HUES64 (cell line): ENCODE measurements at regions not wholly inside any gene's neighbourhood (a gene's known extent, or its start where the extent isn't known, plus 50 kb on each side); places are given as distances from the start of the nearest gene placed in this dataset.

Source experiments
- H3K27ac ChIP-seq: 2 replicates; pipeline ENCODE4 v1.7.0; 2013; ENCODE audit warnings: low read depth, low read length, inconsistent platforms
- H3K27me3 ChIP-seq: 2 replicates; pipeline ENCODE4 v1.6.1; 2013; ENCODE audit warnings: mild to moderate bottlenecking, low read length; ENCODE audit not compliant: insufficient read depth
- H3K36me3 ChIP-seq: 2 replicates; pipeline ENCODE4 v1.6.1; 2013; ENCODE audit warnings: mild to moderate bottlenecking, low read length; ENCODE audit not compliant: insufficient read depth
- H3K4me1 ChIP-seq: 2 replicates; pipeline ENCODE4 v1.6.1; 2013; ENCODE audit warnings: mild to moderate bottlenecking, low read length, moderate library complexity; ENCODE audit not compliant: insufficient read depth
- H3K4me3 ChIP-seq: 2 replicates; pipeline ENCODE4 v1.5.1; 2013; ENCODE audit warnings: mild to moderate bottlenecking, low read length, moderate library complexity
- H3K9ac ChIP-seq: 2 replicates; pipeline ENCODE4 v1.6.1; 2013; ENCODE audit warnings: mild to moderate bottlenecking, low read depth, low read length
- H3K9me3 ChIP-seq: 2 replicates; pipeline ENCODE4 v1.6.1; 2013; ENCODE audit warnings: low read depth, low read length; ENCODE audit not compliant: insufficient read depth
- WGBS: fragments of 150-250, 120-280 bp; methylation state at CpG from one replicate; pipeline ENCODE4 v1.1.7; 2013; ENCODE audit warnings: missing lambda C conversion rate; 5-methylcytosine and 5-hydroxymethylcytosine counted together

- WGBS = 46% methylated on average over 14 of the region's 14 CpGs
- H3K9ac ChIP-seq = no peak overlapping the region
- no peak overlapping the region for H3K27ac ChIP-seq
Observed at GRCh38 chr7:47088329-47089067, 493.4 kb downstream of the TNS3 start.

DNA sequence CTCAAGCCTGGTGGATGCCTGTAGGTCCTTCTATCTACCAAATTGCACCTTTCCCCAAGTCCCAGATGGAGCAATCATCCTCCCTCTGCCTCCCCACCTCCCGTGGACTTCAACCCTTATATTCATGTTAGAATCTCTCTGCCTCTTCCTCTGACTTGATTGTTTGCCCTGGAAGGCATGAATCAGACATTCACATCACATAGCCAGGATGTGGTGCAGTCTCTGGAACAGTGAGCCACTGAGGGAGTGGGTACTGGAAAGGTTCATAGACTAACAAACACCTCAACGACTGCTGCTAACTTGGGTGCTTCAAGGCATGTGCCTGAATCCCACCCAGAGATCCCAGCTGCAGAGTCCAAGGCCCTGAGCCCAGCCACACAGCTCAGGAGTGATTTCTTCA, 494.0 kb downstream of the TNS3 start:
- Histone ChIP-seq H3K27ac (no peak overlapping the region), H3K36me3 (no peaks in the 10 kb centered on the region), H3K9me3 (no peaks in the 10 kb centered on the region), H3K4me1 (no peaks in the 10 kb centered on the region), H3K9ac (no peak overlapping the region), H3K4me3 (no peak overlapping the region), H3K27me3 (peaks cover 7% of the 10 kb centered on the region; the same call in 1 of the 2 replicates)
- 92% methylated on average over 2 of the region's 2 CpGs for WGBS

More at GRCh38 chr7:47088329-47089067, 493.4 kb downstream of the TNS3 start:
- Histone ChIP-seq H3K4me1 (no peaks in the 10 kb centered on the region), H3K36me3 (no peaks in the 10 kb centered on the region), H3K27me3 (peaks cover 7% of the 10 kb centered on the region; the same call in 1 of the 2 replicates), H3K9me3 (no peaks in the 10 kb centered on the region), H3K4me3 (no peak overlapping the region)

DNA sequence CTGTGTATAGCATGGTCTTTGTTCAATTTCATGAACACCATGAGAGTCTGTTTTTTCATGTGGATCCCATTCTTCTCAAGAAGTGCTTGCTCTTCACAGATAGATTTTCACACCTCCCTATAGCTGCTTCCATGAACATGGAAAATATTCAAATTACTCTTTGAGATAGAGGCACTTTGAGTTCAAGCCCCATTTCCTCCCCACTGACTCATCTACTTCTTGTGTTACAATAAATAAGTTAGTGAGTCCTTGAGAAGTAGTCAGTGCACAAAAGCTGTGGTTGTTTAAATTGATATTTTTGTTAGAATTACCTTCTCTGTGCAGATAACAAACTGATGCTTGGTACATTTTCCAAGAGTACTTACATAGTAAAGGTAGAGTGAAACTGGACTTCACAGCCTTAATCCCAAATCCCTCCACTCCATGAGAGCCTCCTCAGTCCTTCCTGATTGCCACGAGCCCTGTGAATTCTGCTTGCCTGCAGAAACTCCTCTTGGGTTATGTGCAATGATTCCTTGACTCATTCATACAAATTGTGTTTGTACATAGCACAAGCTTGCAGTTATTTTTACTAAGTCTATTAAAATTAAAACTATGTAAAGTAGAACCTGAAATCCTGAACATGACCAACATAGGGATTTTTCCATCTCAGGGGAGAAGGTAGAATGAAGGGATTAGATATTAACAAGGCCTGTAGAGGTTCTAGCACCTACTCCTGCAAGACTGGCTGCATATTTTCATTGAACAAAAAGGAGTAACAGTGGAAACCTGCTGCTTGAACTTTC, 496.2 kb downstream of the TNS3 start:
- WGBS = 86% methylated on average over 1 of the region's 1 CpG
- Histone ChIP-seq H3K9me3 (no peaks in the 10 kb centered on the region), H3K9ac (no peak overlapping the region), H3K27me3 (peaks cover 7% of the 10 kb centered on the region; the same call in 1 of the 2 replicates), H3K4me3 (no peak overlapping the region), H3K27ac (no peak overlapping the region), H3K36me3 (no peaks in the 10 kb centered on the region), H3K4me1 (no peaks in the 10 kb centered on the region)

GRCh38 chr7:47083476-47084250, 498.2 kb downstream of the TNS3 start:
- H3K27ac ChIP-seq = no peak overlapping the region

GRCh38 chr7:47080816-47081215, 501.1 kb downstream of the TNS3 start:
- H3K36me3 ChIP-seq = no peaks in the 10 kb centered on the region
- no peaks in the 10 kb centered on the region for H3K4me1 ChIP-seq
- 83% methylated on average over 3 of the region's 3 CpGs for WGBS
- H3K9ac ChIP-seq = no peak overlapping the region
- no peak overlapping the region for H3K27ac ChIP-seq
- H3K4me3 ChIP-seq = no peak overlapping the region
- H3K9me3 ChIP-seq = no peaks in the 10 kb centered on the region
- H3K27me3 ChIP-seq = no peaks in the 10 kb centered on the region

More at GRCh38 chr7:47083476-47084250, 498.2 kb downstream of the TNS3 start:
- Histone ChIP-seq H3K9ac (no peak overlapping the region), H3K4me1 (no peaks in the 10 kb centered on the region), H3K36me3 (no peaks in the 10 kb centered on the region), H3K27me3 (peaks cover 7% of the 10 kb centered on the region; the same call in 1 of the 2 replicates), H3K9me3 (no peaks in the 10 kb centered on the region), H3K4me3 (no peak overlapping the region)
- WGBS = 97% methylated on average over 6 of the region's 7 CpGs

- Histone ChIP-seq H3K9me3 (no peaks in the 10 kb centered on the region), H3K4me3 (no peak overlapping the region), H3K27ac (no peak overlapping the region), H3K36me3 (no peaks in the 10 kb centered on the region), H3K27me3 (no peaks in the 10 kb centered on the region), H3K9ac (no peak overlapping the region), H3K4me1 (no peaks in the 10 kb centered on the region)
- WGBS = 93% methylated on average over 1 of the region's 2 CpGs
Observed at GRCh38 chr7:47078241-47078640, 503.7 kb downstream of the TNS3 start.

DNA sequence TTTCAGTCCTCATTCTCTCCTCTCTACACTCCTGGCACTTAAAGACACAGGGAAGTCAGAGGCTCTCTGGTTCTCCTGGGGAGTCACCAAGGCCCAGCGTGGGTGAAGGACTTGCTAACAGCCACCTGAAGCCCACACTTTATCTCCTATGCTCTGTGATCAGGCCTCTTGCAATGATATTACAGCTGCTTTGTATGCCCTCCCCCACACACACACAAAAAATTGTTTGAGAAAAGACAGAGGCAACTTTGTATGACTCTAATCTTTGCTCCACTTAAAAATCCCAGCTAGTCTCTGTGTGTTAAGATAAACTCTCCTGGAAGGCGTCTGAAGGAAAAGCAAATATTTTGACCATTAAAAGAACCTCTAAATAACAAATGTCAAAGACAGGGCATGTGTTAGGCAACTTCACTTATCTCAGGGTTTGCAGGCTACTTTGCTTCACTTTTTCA, 507.2 kb downstream of the TNS3 start:
- no peaks in the 10 kb centered on the region for H3K9me3 ChIP-seq
- no peaks in the 10 kb centered on the region for H3K36me3 ChIP-seq
- H3K27ac ChIP-seq = no peak overlapping the region
- no peak overlapping the region for H3K4me3 ChIP-seq
- H3K9ac ChIP-seq = no peak overlapping the region
- no peaks in the 10 kb centered on the region for H3K4me1 ChIP-seq
- WGBS = 85% methylated on average over 2 of the region's 2 CpGs
- no peaks in the 10 kb centered on the region for H3K27me3 ChIP-seq

DNA sequence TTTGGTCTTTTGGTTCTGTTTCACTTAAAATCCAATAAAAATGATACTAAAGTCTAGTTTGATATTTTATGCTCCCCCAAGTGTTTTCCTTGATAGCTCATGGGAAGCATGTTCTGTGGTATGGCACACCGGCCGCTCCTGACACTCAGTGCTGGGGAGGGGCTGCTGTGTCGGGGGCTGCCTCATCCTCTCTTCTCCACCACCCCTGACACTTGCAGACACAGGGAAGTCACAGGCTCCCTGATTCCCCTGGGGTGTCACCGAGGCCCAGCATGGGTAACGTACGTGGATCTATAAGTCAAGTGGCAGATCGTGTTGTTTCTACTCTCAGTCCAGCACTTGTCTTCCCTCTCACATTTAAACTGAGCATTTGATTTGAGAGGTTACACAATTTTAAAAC, 508.6 kb downstream of the TNS3 start:
- Histone ChIP-seq H3K36me3 (no peaks in the 10 kb centered on the region), H3K27ac (no peak overlapping the region), H3K9me3 (no peaks in the 10 kb centered on the region), H3K27me3 (no peaks in the 10 kb centered on the region), H3K9ac (no peak overlapping the region), H3K4me3 (no peak overlapping the region), H3K4me1 (no peaks in the 10 kb centered on the region)
- WGBS = 95% methylated on average over 7 of the region's 7 CpGs

DNA sequence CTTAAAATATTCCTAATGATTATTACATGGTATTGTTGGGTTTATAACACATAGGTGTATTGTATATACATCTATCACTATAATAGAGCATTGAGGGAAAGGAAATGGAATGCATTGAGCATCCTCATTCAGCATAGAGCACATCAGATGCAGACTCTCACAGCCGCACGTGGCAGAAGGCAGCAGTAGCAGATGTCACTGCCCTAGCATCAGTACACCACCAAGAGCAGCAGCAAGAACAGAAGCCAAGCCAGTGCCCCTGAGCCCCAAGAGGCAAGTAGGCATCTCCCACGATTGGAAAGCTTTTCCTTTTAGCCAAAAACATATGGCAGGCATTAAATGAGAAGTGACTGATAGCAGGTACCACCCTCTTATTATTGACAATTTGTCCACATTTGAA, 510.0 kb downstream of the TNS3 start:
- no peak overlapping the region for H3K27ac ChIP-seq
- H3K4me1 ChIP-seq = no peaks in the 10 kb centered on the region
- no peak overlapping the region for H3K4me3 ChIP-seq
- H3K27me3 ChIP-seq = no peaks in the 10 kb centered on the region
- no peaks in the 10 kb centered on the region for H3K36me3 ChIP-seq
- no peak overlapping the region for H3K9ac ChIP-seq
- no peaks in the 10 kb centered on the region for H3K9me3 ChIP-seq
- 90% methylated on average over 3 of the region's 3 CpGs for WGBS

DNA sequence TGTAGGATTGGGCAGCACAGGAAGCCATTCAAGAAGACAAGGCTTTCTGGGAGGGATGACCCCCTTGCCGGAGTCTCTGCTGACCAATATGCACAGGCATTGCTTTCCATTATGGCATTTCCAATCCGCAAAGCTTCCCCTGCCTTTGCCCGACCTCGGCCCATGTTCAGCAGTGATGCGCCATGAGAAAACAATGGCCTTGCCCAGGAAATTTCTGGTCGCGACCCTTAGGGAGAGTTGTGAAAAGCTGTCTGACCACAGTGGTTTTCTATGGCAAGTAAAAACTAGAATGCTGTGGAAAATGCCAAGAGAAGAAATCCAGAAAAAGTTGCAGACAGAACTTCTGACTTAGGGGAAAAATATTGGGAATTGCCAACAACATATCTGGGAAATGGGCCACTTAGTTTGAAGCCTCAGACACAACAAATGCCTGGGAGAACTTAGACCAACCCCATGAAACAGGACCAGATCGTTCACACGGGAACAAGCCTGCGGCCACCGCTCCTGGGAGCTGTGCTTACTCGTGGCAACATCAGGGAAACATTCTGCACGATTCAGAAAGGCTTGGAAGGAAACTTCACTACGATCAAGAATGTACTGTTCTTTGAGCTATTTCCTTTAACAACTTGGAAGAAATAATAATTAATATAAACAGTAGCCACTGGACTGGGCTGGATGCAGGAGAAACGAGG, 512.4 kb downstream of the TNS3 start:
- Histone ChIP-seq H3K27me3 (no peaks in the 10 kb centered on the region), H3K36me3 (no peaks in the 10 kb centered on the region), H3K4me3 (no peak overlapping the region), H3K27ac (no peak overlapping the region), H3K9me3 (no peaks in the 10 kb centered on the region), H3K9ac (no peak overlapping the region), H3K4me1 (no peaks in the 10 kb centered on the region)
- WGBS = 95% methylated on average over 15 of the region's 15 CpGs
